ENCODE measurements at regions not wholly inside any gene's neighbourhood (a gene's known extent, or its start where the extent isn't known, plus 50 kb on each side); places are given as distances from the start of the nearest gene placed in this dataset.

DNA sequence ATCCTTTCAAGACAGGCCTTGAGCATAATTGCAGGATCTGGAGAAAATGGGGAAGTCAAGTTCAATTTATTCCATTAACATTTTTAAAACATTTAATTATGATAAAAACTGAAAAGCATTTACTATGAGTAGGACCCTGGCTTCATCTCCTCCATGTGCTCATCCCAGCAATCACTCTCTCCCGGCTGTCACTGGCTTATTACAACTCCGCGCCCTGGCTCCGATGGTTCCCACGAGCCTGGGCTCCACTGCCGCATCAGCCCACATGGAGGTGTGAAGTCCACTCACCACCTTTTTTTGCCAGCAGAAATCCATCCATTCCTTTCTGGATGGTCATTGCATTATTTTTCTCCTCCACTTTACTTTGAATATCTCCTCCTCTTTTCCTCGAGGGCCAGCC, 194.4 kb downstream of the EMP1 start:
- CTCF ChIA-PET: interaction anchor here (0.6 kb wide), 1 partner anchor 583 kb away, joined by 3 read pairs; no protein-coding TSS in a partner anchor
- POLR2A ChIA-PET: no interaction called here
- Histone ChIP-seq H3K36me3 (ENCODE audit: control insufficient read depth, insufficient read depth, low read length) (no peaks in the 10 kb centered on the region), H3K9me3 (ENCODE audit: control insufficient read depth, insufficient read depth, low read depth, low read length) (no peaks in the 10 kb centered on the region), H3K4me3 (ENCODE audit: low read depth in 2 of 2, low read length in 2 of 2) (no peak overlapping the region), H3K27ac (ENCODE audit: low read length) (peak overlapping the region; percentile 66), H3K4me1 (ENCODE audit: control insufficient read depth, insufficient read depth, low read length) (peaks cover 7% of the 10 kb centered on the region), H3K27me3 (ENCODE audit: control insufficient read depth, insufficient read depth, low read length) (no peaks in the 10 kb centered on the region)
- intact Hi-C loops (cut with micrococcal nuclease; ENCODE audit: unreplicated experiment): no loop called here
- DNase-seq (ENCODE audit: low read depth, low spot score) (no peak), ATAC-seq (no peak)
- TF ChIP-seq, protein P1, sequence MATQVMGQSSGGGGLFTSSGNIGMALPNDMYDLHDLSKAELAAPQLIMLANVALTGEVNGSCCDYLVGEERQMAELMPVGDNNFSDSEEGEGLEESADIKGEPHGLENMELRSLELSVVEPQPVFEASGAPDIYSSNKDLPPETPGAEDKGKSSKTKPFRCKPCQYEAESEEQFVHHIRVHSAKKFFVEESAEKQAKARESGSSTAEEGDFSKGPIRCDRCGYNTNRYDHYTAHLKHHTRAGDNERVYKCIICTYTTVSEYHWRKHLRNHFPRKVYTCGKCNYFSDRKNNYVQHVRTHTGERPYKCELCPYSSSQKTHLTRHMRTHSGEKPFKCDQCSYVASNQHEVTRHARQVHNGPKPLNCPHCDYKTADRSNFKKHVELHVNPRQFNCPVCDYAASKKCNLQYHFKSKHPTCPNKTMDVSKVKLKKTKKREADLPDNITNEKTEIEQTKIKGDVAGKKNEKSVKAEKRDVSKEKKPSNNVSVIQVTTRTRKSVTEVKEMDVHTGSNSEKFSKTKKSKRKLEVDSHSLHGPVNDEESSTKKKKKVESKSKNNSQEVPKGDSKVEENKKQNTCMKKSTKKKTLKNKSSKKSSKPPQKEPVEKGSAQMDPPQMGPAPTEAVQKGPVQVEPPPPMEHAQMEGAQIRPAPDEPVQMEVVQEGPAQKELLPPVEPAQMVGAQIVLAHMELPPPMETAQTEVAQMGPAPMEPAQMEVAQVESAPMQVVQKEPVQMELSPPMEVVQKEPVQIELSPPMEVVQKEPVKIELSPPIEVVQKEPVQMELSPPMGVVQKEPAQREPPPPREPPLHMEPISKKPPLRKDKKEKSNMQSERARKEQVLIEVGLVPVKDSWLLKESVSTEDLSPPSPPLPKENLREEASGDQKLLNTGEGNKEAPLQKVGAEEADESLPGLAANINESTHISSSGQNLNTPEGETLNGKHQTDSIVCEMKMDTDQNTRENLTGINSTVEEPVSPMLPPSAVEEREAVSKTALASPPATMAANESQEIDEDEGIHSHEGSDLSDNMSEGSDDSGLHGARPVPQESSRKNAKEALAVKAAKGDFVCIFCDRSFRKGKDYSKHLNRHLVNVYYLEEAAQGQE (IDR thresholded peaks at IDR 0.05; ENCODE audit: insufficient read depth in 1 of 2, low read depth in 2 of 2, low read length in 1 of 2): no peak
- TF ChIP-seq TCF7L2 (IDR thresholded peaks at IDR 0.05; ENCODE audit: low read depth, low read length) (no peak), POLR2AphosphoS5 (IDR thresholded peaks at IDR 0.05; ENCODE audit: low read depth, low read length) (no peak), SIN3A (IDR thresholded peaks at IDR 0.05; ENCODE audit: borderline replicate concordance, insufficient read depth, low read depth, low read length) (no peak)
- TF ChIP-seq, protein P2, sequence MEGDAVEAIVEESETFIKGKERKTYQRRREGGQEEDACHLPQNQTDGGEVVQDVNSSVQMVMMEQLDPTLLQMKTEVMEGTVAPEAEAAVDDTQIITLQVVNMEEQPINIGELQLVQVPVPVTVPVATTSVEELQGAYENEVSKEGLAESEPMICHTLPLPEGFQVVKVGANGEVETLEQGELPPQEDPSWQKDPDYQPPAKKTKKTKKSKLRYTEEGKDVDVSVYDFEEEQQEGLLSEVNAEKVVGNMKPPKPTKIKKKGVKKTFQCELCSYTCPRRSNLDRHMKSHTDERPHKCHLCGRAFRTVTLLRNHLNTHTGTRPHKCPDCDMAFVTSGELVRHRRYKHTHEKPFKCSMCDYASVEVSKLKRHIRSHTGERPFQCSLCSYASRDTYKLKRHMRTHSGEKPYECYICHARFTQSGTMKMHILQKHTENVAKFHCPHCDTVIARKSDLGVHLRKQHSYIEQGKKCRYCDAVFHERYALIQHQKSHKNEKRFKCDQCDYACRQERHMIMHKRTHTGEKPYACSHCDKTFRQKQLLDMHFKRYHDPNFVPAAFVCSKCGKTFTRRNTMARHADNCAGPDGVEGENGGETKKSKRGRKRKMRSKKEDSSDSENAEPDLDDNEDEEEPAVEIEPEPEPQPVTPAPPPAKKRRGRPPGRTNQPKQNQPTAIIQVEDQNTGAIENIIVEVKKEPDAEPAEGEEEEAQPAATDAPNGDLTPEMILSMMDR (IDR thresholded peaks at IDR 0.05): no peak
- BruUV-seq (replicated peaks): no TSS peak
- in situ Hi-C loops (cut with HindIII; ENCODE audit: low pct_unique_long_range_greater_than_20kb, low sequenced_read_pairs): no loop called here

DNA sequence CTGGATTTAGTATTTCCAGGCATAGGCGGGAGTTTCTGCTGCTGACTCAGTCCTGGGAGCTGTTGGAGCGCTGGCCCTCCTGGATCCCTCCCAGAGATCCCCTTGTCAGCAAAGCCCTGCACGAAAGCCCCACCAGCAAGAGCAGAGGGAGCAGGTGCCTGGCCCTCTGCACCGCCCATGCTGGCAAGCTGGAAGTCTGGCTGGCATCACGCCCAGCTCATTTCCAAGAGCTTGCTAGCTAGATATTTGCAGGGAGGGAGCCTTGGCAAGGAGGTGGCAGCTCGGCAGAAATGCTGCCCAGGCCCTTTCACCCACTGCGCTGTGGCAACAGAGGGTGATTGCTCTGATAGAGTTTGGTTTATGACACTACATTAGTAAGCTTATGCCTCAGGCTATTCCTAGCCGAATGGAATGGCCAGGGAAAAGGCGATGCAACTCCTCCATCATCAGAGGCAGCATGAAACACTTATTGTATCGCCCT, 193.9 kb downstream of the EMP1 start:
- ChIA-PET CTCF (interaction anchor here (0.6 kb wide), 1 partner anchor 583 kb away, joined by 3 read pairs; no protein-coding TSS in a partner anchor), POLR2A (no interaction called here)
- intact Hi-C loops (cut with micrococcal nuclease; ENCODE audit: unreplicated experiment): no loop called here
- no peaks in the 10 kb centered on the region for H3K27me3 ChIP-seq (ENCODE audit: control insufficient read depth, insufficient read depth, low read length)
- no peaks in the 10 kb centered on the region for H3K36me3 ChIP-seq (ENCODE audit: control insufficient read depth, insufficient read depth, low read length)
- no TSS peak for BruUV-seq (replicated peaks)
- ATAC-seq: peak; percentile 97
- H3K4me3 ChIP-seq (ENCODE audit: low read depth in 2 of 2, low read length in 2 of 2): no peak overlapping the region
- no peak overlapping the region; the same call in 1 of the 2 replicates for H3K27ac ChIP-seq (ENCODE audit: low read length)
- H3K9me3 ChIP-seq (ENCODE audit: control insufficient read depth, insufficient read depth, low read depth, low read length): no peaks in the 10 kb centered on the region
- peaks cover 7% of the 10 kb centered on the region for H3K4me1 ChIP-seq (ENCODE audit: control insufficient read depth, insufficient read depth, low read length)
- in situ Hi-C loops (cut with HindIII; ENCODE audit: low pct_unique_long_range_greater_than_20kb, low sequenced_read_pairs): no loop called here
- DNase-seq (ENCODE audit: low read depth, low spot score): no peak
- TF ChIP-seq TCF7L2 (IDR thresholded peaks at IDR 0.05; ENCODE audit: low read depth, low read length) (no peak), SIN3A (IDR thresholded peaks at IDR 0.05; ENCODE audit: borderline replicate concordance, insufficient read depth, low read depth, low read length) (no peak), POLR2AphosphoS5 (IDR thresholded peaks at IDR 0.05; ENCODE audit: low read depth, low read length) (no peak; the same call in 1 of the 2 replicates)
- TF ChIP-seq, protein P1 (IDR thresholded peaks at IDR 0.05; ENCODE audit: insufficient read depth in 1 of 2, low read depth in 2 of 2, low read length in 1 of 2): no peak
- TF ChIP-seq, protein P2 (IDR thresholded peaks at IDR 0.05): no peak

All from Panc1 (cell line).